ENCODE measurements at regions not wholly inside any gene's neighbourhood (a gene's known extent, or its start where the extent isn't known, plus 50 kb on each side); places are given as distances from the start of the nearest gene placed in this dataset.

GRCh38 chr11:32176223-32176934 lies 85.5 kb downstream of the RCN1 start:
- no peaks in the 10 kb centered on the region for H3K27me3 ChIP-seq (replicated peaks; ENCODE audit: control insufficient read depth, insufficient read depth, low read length, poor library complexity, severe bottlenecking)
- no peak overlapping the region for H3K4me3 ChIP-seq (ENCODE audit: insufficient read depth, low read depth, low read length, poor library complexity, severe bottlenecking)
- H3K4me1 ChIP-seq (ENCODE audit: control insufficient read depth, insufficient read depth, low read length, poor library complexity, severe bottlenecking): no peaks in the 10 kb centered on the region
- peak; percentile 49 to 66 (median 50) for DNase-seq
- no peaks in the 10 kb centered on the region for H3K36me3 ChIP-seq (ENCODE audit: control insufficient read depth, insufficient read depth, low read length)
- no peaks in the 10 kb centered on the region for H3K9me3 ChIP-seq (ENCODE audit: control insufficient read depth, low read length)
- H3K27ac ChIP-seq (ENCODE audit: insufficient read depth, low read length, poor library complexity, severe bottlenecking): no peak overlapping the region

DNA sequence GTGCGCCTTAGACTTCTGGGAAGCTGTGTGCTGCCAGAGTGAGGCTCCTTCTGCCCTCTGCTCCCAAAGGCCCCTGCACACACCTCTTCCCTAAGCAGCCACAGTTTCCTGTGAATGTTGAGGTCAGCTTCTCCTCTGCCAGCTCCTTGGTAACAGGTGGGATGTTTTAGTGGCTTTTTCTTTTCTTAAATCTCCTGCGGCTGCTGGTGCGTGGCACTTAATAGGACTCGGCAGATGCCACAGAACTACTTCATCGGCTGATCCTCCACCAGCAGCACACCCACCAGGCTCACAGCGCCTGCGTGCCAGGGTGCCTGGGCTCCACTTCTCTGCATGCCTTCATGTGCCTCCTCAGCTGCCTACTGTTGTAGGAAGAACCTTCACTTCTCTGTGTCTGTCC lies 87.8 kb downstream of the RCN1 start:
- DNase-seq: no peak
- peaks cover 4% of the 10 kb centered on the region for H3K27me3 ChIP-seq (replicated peaks; ENCODE audit: control insufficient read depth, insufficient read depth, low read length, poor library complexity, severe bottlenecking)
- no peak overlapping the region for H3K27ac ChIP-seq (ENCODE audit: insufficient read depth, low read length, poor library complexity, severe bottlenecking)
- no peaks in the 10 kb centered on the region for H3K9me3 ChIP-seq (ENCODE audit: control insufficient read depth, low read length)
- no peak overlapping the region for H3K4me3 ChIP-seq (ENCODE audit: insufficient read depth, low read depth, low read length, poor library complexity, severe bottlenecking)
- no peaks in the 10 kb centered on the region for H3K36me3 ChIP-seq (ENCODE audit: control insufficient read depth, insufficient read depth, low read length)
- no peaks in the 10 kb centered on the region for H3K4me1 ChIP-seq (ENCODE audit: control insufficient read depth, insufficient read depth, low read length, poor library complexity, severe bottlenecking)

- Histone ChIP-seq H3K36me3 (ENCODE audit: control insufficient read depth, insufficient read depth, low read length) (no peaks in the 10 kb centered on the region), H3K27me3 (replicated peaks; ENCODE audit: control insufficient read depth, insufficient read depth, low read length, poor library complexity, severe bottlenecking) (peaks cover 4% of the 10 kb centered on the region), H3K9me3 (ENCODE audit: control insufficient read depth, low read length) (no peaks in the 10 kb centered on the region), H3K27ac (ENCODE audit: insufficient read depth, low read length, poor library complexity, severe bottlenecking) (no peak overlapping the region), H3K4me1 (ENCODE audit: control insufficient read depth, insufficient read depth, low read length, poor library complexity, severe bottlenecking) (no peaks in the 10 kb centered on the region), H3K4me3 (ENCODE audit: insufficient read depth, low read depth, low read length, poor library complexity, severe bottlenecking) (no peak overlapping the region)
- no peak for DNase-seq
Measured at GRCh38 chr11:32183512-32183911, 92.6 kb downstream of the RCN1 start.

- Histone ChIP-seq H3K4me3 (ENCODE audit: insufficient read depth, low read depth, low read length, poor library complexity, severe bottlenecking) (no peak overlapping the region), H3K9me3 (ENCODE audit: control insufficient read depth, low read length) (no peaks in the 10 kb centered on the region), H3K27me3 (replicated peaks; ENCODE audit: control insufficient read depth, insufficient read depth, low read length, poor library complexity, severe bottlenecking) (peaks cover 4% of the 10 kb centered on the region), H3K27ac (ENCODE audit: insufficient read depth, low read length, poor library complexity, severe bottlenecking) (no peak overlapping the region), H3K36me3 (ENCODE audit: control insufficient read depth, insufficient read depth, low read length) (no peaks in the 10 kb centered on the region), H3K4me1 (ENCODE audit: control insufficient read depth, insufficient read depth, low read length, poor library complexity, severe bottlenecking) (no peaks in the 10 kb centered on the region)
- DNase-seq: no peak
Measured at GRCh38 chr11:32184041-32184722, 93.3 kb downstream of the RCN1 start.

GRCh38 chr11:32184723-32185376 lies 94.0 kb downstream of the RCN1 start:
- Histone ChIP-seq H3K4me3 (ENCODE audit: insufficient read depth, low read depth, low read length, poor library complexity, severe bottlenecking) (no peak overlapping the region), H3K27me3 (replicated peaks; ENCODE audit: control insufficient read depth, insufficient read depth, low read length, poor library complexity, severe bottlenecking) (peaks cover 4% of the 10 kb centered on the region), H3K4me1 (ENCODE audit: control insufficient read depth, insufficient read depth, low read length, poor library complexity, severe bottlenecking) (no peaks in the 10 kb centered on the region), H3K36me3 (ENCODE audit: control insufficient read depth, insufficient read depth, low read length) (no peaks in the 10 kb centered on the region), H3K9me3 (ENCODE audit: control insufficient read depth, low read length) (no peaks in the 10 kb centered on the region), H3K27ac (ENCODE audit: insufficient read depth, low read length, poor library complexity, severe bottlenecking) (no peak overlapping the region)
- DNase-seq: no peak

GRCh38 chr11:32186118-32186517 lies 95.2 kb downstream of the RCN1 start:
- Histone ChIP-seq H3K9me3 (ENCODE audit: control insufficient read depth, low read length) (no peaks in the 10 kb centered on the region), H3K36me3 (ENCODE audit: control insufficient read depth, insufficient read depth, low read length) (no peaks in the 10 kb centered on the region)

GRCh38 chr11:32187111-32187510 lies 96.2 kb downstream of the RCN1 start:
- no peaks in the 10 kb centered on the region for H3K9me3 ChIP-seq (ENCODE audit: control insufficient read depth, low read length)
- no peak overlapping the region for H3K4me3 ChIP-seq (ENCODE audit: insufficient read depth, low read depth, low read length, poor library complexity, severe bottlenecking)
- no peak for DNase-seq
- no peaks in the 10 kb centered on the region for H3K36me3 ChIP-seq (ENCODE audit: control insufficient read depth, insufficient read depth, low read length)
- no peaks in the 10 kb centered on the region for H3K4me1 ChIP-seq (ENCODE audit: control insufficient read depth, insufficient read depth, low read length, poor library complexity, severe bottlenecking)
- no peak overlapping the region for H3K27ac ChIP-seq (ENCODE audit: insufficient read depth, low read length, poor library complexity, severe bottlenecking)
- peaks cover 4% of the 10 kb centered on the region for H3K27me3 ChIP-seq (replicated peaks; ENCODE audit: control insufficient read depth, insufficient read depth, low read length, poor library complexity, severe bottlenecking)

More at GRCh38 chr11:32186118-32186517, 95.2 kb downstream of the RCN1 start:
- Histone ChIP-seq H3K27me3 (replicated peaks; ENCODE audit: control insufficient read depth, insufficient read depth, low read length, poor library complexity, severe bottlenecking) (peaks cover 4% of the 10 kb centered on the region), H3K4me1 (ENCODE audit: control insufficient read depth, insufficient read depth, low read length, poor library complexity, severe bottlenecking) (no peaks in the 10 kb centered on the region), H3K27ac (ENCODE audit: insufficient read depth, low read length, poor library complexity, severe bottlenecking) (no peak overlapping the region), H3K4me3 (ENCODE audit: insufficient read depth, low read depth, low read length, poor library complexity, severe bottlenecking) (no peak overlapping the region)
- no peak for DNase-seq

- no peaks in the 10 kb centered on the region for H3K27me3 ChIP-seq (replicated peaks; ENCODE audit: control insufficient read depth, insufficient read depth, low read length, poor library complexity, severe bottlenecking)
- no peak for DNase-seq
- H3K4me1 ChIP-seq (ENCODE audit: control insufficient read depth, insufficient read depth, low read length, poor library complexity, severe bottlenecking): no peaks in the 10 kb centered on the region
- no peak overlapping the region for H3K4me3 ChIP-seq (ENCODE audit: insufficient read depth, low read depth, low read length, poor library complexity, severe bottlenecking)
- no peak overlapping the region for H3K27ac ChIP-seq (ENCODE audit: insufficient read depth, low read length, poor library complexity, severe bottlenecking)
- H3K9me3 ChIP-seq (ENCODE audit: control insufficient read depth, low read length): no peaks in the 10 kb centered on the region
- H3K36me3 ChIP-seq (ENCODE audit: control insufficient read depth, insufficient read depth, low read length): no peaks in the 10 kb centered on the region
Measured at GRCh38 chr11:32188785-32189184, 97.9 kb downstream of the RCN1 start.

DNA sequence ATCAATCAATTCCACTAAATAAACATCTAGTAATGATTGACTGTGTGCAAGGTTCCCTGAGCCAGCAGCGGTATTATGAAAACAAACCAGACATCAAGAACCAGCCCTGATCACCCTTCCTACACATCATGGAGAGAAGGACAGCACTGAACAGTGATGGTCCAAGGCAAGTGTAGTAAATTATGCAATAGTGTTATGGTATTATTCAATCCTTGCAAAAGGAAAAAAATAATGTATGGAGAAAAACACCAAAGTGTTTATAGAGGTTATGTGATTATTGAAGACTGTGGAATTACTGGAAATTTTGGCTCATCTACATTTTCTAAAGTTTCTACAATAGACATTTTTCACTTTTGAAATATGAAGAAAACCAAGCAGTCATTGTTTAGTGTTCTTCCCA lies 105.3 kb downstream of the RCN1 start:
- no peak overlapping the region for H3K27ac ChIP-seq (ENCODE audit: insufficient read depth, low read length, poor library complexity, severe bottlenecking)
- H3K9me3 ChIP-seq (ENCODE audit: control insufficient read depth, low read length): no peaks in the 10 kb centered on the region
- no peak for DNase-seq
- no peaks in the 10 kb centered on the region for H3K4me1 ChIP-seq (ENCODE audit: control insufficient read depth, insufficient read depth, low read length, poor library complexity, severe bottlenecking)
- no peak overlapping the region for H3K4me3 ChIP-seq (ENCODE audit: insufficient read depth, low read depth, low read length, poor library complexity, severe bottlenecking)
- H3K36me3 ChIP-seq (ENCODE audit: control insufficient read depth, insufficient read depth, low read length): no peaks in the 10 kb centered on the region
- no peaks in the 10 kb centered on the region for H3K27me3 ChIP-seq (replicated peaks; ENCODE audit: control insufficient read depth, insufficient read depth, low read length, poor library complexity, severe bottlenecking)

GRCh38 chr11:32198053-32198452 lies 107.2 kb downstream of the RCN1 start:
- DNase-seq: no peak
- H3K4me1 ChIP-seq (ENCODE audit: control insufficient read depth, insufficient read depth, low read length, poor library complexity, severe bottlenecking): no peaks in the 10 kb centered on the region
- H3K4me3 ChIP-seq (ENCODE audit: insufficient read depth, low read depth, low read length, poor library complexity, severe bottlenecking): no peak overlapping the region
- H3K27me3 ChIP-seq (replicated peaks; ENCODE audit: control insufficient read depth, insufficient read depth, low read length, poor library complexity, severe bottlenecking): no peaks in the 10 kb centered on the region
- no peak overlapping the region for H3K27ac ChIP-seq (ENCODE audit: insufficient read depth, low read length, poor library complexity, severe bottlenecking)
- no peaks in the 10 kb centered on the region for H3K9me3 ChIP-seq (ENCODE audit: control insufficient read depth, low read length)
- H3K36me3 ChIP-seq (ENCODE audit: control insufficient read depth, insufficient read depth, low read length): no peaks in the 10 kb centered on the region

Data from effector memory CD4-positive, alpha-beta T cell (primary cell).